Activated CD8-positive, alpha-beta memory T cell treated with anti-CD3 and anti-CD28 coated beads, Interleukin-2, amount 50 U/mL, for 1 hour (primary cell): ENCODE measurements at regions not wholly inside any gene's neighbourhood (a gene's known extent, or its start where the extent isn't known, plus 50 kb on each side); places are given as distances from the start of the nearest gene placed in this dataset.

ENCODE experiments used
- DNase-seq: peaks from one replicate; pipeline ENCODE4 v3.0.0-alpha.2; 2020; ENCODE audit errors: extremely low read depth

DNA sequence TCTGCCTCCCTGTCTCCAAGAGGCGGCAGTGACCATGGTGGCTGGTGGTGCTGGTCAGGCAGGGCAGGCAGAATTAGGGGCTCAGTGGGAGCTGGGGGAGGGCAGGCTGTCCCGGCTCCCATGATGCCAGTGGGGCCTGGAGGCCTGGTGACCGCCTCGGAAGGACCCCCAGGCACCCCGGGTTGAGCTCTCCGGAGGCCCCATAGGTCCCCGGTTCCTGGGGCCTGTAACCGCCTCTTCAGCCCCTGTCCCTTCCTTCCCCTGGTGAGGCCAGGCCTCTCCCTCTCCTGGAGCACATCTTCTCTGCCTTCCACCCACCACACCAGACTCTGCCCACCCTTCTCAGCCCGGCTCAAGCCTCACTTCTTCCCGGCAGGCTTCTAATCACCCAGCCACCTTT lies 117.7 kb upstream of the GSC start:
- no peak for DNase-seq

DNA sequence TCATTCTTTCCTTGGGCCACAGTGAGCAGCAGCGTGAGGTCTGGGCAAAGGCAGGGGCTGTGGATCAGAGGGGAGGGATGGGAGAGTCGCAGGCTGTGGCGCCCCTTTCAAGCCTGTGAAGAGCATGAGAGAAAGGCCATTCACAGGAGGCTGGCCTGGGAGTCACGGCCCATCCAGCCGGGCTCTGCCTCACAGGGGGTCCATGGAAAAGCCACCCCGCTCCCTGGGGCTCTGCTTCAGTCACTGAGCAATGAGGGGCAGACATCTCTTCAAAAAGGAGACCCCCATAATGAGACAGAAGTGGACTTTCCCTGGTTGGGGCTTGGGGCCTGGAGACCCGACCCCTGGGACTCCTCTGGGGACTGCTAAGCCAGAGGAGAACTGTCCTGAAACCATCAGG lies 117.0 kb upstream of the GSC start:
- DNase-seq, result no peak

DNA sequence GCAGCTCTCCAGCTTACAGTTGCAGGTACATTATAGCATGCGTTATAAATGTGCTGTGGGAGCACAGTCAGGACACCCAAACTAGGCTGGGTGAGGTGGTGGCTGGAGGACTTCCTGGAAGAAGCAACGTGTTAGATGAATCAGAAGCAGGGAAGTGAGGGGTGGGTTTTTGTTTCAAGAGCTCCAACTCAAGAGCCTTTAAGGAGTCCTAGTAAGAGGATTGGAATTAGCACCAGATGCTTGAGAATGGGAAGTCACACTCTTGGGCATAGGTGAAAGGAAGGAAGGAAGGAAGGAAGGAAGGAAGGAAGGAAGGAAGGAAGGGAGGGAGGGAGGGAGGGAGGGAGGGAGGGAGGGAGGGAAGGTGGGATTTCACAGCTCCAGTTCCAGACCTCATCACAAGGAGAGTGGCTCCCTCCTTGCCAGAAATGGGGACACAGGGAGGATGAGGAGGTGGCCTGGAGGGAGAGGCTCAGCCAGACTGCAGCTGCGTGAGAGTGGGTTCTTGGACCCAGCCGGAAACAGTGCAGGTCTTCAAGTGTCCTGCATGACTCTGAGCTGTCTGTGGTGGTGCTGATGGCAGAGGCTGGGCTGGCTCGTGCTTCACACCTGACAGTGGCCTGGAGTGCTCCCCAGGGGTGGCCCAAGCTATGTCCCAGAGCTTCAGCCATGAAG lies 115.7 kb upstream of the GSC start:
- no peak for DNase-seq

DNA sequence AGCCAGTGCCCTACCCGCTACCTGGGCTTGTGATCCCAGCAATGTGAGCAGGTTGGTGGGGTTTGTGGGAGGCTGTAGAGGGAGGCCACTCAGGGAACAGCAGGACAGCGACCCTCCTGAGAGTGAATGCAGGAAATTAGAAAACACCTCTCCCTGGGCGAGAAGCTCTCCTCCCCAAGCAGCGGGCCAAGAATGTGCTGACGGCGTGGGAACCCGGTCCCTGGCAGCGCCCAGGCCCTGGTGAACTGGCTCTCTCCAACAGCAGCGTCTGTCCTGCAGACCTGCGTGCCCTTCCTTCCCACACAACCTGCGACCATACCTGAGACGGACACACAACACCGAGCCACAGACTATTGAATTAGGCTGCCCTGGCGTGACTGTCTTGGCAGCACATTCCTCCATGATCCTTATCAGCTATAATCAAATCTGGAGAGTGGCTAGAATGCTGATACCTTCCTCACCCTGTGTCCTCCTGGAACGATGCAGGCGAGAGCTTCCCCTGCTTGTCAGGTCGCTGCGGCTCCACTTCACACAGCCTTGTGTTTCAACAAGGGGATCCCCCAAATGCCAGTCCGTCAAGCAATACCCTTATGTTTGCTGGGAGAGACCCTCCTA lies 114.8 kb upstream of the GSC start:
- no peak for DNase-seq

DNA sequence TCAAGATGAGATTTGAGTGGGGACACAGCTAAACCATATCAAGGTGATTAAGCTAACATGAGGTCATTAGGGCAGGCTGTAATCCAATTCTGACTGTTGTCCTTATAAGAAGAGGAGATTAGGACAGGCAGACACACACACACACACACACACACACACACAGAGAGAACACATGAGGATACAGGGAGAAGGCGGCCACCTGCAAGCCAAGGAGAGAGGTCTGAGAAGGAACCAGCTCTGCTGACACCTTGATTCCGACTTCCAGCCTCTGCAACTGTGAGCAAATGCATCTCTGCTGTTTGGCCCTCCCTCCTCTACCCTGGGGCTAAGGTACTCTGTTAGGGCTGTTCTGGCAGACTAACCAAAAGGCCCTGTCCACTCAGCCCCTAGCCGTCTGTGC lies 112.5 kb upstream of the GSC start:
- DNase-seq, result no peak

DNA sequence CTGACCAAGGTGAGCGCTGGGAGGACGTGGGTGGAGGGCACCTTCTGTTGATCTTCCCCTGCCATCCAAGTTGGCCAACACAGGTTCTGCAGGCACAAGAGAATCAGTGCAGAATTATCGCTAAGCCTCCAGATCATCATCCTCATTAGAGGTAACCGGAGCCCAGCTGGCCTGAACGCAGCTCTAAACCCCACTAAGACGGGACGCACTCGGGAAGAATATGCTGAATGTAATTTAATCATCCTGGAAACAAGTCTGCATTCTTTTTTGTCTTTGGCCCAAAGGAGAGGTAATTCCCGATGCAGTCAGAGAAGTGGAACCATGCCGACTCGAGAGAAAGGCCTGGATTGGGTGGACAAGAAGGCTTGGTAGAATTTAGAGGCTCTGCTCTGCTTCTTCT lies 111.0 kb upstream of the GSC start:
- no peak for DNase-seq

DNA sequence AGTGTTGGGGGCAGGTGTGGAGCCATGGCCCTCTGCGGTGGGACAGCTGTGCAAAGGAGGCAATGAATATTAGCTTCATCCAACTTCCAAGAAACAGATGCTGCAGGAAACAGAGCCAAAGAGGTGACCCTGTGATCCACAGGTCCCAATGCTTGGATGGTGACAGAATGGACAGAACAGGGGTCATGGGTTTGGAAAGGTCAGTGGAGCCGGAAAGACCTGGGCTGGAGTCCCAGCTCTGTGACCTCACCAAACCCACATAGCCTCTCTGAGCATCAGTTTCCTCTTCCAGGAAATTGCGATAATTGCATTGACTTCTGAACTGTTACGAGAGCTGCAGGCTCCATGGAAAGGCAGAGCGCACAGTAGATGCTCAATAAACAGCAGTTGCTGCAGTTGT lies 110.2 kb upstream of the GSC start:
- no peak for DNase-seq

DNA sequence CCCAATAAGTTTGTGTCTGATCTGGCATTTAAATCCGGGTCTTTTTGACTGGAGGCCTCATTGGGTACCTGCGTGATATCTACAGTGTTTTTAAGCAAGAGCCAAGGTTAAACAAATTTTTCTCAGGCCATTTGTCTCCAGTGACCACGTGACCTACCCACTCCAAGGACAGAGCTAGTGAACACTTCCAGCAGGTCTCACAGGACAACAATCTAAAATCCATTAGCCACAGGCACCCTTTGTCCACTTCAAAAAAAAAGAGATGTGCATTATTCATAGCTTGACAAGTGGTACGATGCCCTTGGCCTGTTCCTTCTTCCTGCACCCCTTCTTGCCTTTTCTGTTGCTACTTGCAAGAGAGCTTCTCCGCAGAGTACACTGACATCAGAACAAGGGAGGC lies 109.6 kb upstream of the GSC start:
- no peak for DNase-seq

DNA sequence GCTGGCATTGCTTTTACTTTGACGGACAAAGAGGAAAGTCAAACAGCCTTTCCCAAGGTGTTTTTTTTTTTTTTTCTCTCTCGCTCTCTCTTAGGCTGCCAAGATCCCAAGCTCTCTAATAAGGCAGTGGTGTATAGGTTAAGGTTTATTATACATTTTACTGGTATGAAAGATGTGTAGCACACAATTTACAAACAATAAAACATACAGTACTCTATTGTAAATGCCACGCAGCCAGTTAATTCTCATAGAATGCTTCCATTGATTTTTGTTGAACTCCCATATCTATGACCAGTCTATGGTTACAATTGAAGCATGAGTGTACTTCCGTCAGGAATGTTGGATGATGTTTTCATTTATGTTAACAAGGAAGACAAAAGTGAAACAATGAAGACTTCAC lies 106.4 kb upstream of the GSC start:
- DNase-seq, result no peak

DNA sequence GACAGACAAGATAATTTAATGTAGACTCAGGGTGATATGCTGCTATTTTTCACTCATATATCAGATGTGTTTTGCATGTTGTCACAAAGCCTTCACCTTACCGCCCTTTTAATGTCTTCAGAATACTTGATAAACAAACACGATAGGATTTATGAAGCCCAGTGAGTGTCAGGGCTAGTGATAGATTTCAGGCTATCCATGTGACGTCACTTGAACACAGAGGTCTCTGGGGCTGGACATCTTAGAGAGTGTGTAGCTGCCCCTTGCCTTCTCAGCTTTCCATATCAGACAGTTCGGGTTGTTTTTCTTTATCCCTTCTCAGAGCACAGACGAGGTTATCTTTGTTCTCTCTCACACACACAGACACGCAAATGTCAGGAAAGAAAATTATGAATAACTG lies 105.3 kb upstream of the GSC start:
- DNase-seq, result no peak

DNA sequence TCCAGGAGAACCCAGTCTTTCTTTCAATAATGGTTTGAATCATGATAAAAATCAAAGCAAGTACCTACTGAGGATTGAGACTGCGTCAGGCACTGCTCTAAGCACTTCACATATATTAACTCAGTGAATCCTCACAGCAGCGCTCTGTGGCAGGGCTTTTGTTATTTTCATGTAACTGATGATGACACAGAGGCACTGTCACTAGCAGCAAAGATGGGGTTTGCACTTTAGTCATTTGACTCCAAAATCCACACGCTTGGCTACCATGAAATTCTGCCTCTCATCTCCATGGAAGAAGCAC lies 98.8 kb upstream of the GSC start:
- no peak for DNase-seq

DNA sequence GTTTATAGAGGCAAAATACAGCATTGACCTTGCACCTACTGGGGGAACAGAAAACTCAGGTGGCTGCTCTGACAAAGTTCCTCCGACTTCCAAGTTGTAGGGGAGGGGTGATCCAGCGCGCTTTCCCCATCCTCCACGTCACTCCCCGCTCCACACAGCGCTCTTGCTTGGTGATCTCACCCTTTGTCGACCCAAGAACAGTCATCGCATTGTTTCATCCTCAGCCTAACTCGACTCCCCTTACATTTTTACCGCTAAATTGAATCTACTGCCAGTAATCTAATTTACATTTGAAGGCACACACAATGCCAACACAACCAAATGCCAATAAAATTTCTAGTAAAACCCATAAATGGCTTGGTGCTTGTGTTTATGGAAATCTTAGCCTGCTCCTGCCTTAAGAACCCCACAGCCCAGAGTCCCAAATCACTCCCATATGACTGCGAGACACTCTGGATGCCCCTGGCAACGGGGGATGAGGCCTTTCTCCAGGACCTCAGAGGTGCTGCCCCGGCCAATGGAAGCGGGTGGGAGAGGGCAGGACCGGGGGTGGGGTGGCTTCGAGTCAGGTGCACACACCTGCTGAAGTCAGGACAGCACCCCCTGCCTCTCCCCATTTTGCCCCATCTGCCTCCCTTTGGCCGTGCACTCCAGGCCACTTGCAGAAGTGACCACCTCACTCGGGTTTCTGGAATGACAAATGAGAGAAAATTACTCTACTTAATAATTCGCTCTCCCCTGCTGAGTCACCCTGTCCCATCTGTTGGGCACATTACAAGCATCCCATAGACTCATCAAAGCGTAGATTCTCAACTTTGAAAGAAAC lies 98.2 kb upstream of the GSC start:
- no peak for DNase-seq

DNA sequence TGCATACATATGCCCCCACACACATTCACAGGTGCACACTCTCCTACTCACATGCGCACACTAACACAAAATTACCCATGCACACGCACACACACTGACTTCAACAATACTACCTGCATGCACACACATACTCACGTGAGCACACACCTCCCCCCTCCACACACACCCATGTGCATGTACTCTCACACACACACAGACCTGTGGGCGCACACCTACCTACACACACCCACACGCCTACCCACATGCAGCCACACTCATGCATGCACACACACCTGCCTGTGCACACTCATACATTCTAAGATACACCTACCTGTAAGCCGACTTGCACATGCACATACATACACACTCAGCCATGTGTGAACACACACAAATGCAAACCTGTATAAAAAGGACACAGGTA lies 97.3 kb upstream of the GSC start:
- DNase-seq, result no peak

DNA sequence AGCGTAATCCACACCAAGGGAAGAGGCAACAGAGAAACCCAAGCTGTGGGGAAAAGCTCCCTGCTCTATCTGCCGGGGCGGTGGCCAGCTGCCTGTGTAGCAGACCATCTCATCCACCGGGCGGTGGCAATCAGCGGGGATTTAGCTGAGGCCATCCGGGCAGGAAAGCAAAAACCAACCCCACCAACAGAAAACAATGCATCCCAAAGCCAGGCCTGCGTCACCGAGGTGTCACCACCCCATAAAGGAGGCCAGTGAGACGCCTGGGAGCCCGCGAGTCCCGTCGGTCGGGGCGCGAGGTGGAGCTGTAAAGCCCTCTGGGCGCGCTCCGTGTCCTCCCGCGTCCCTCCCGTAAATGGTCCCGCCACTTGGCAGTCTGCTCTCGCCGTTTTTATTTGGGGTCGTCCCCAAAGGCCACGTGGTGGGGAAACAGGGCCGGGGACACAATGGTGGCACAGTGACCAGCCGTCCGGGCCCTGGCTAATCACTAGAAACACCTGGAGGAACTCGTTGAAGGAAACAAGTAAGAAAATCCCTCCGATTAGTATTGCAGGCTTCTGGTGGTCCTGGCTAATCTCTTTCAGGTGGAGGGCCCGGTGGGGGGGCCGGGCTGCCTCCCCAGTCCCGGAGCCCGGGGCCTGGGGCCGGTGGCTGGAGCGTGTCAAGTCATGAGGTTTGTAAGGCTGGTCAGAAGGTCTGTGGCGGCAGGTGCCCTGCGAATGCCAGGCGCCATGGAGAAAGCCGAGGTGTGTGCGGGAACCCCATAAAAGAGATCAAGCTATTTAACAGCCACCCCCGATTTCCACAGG lies 94.7 kb upstream of the GSC start:
- DNase-seq, result no peak

DNA sequence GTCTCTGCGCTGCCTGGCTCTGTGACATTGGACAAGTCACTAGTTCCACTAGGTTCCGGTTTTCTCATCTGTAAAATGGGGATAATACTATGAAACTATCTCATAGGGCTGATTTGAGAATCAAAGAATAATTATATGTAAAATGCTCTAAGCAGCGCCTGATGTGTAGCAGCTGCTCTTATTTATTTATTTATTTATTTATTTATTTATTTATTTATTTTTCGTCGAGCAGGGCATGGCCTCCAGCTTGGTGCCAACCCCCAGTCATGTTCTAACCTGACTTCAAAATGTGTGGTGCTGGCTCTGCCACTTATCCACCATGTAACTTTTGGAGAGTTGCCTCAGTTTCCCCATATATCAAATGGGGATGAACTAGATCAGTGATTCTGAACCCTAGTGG lies 93.5 kb upstream of the GSC start:
- no peak for DNase-seq

DNA sequence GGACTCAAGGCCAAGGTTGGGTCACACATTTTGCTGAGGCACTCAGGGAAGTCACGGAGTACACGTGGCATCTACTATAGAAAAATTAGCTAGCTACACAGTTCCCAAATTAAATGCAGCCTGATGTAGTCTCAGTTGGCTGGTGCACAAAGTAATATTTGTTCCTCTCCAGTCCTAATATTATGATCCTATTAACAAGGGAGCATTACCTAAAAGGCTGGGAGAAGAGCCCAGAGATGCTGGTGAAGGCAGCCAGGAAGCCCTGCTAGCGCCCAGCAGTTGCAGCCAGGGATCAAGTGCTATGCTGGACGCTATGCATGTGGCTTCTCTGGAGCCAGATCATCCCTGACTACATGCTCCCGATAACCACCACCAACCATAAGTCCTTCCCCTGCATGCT lies 88.0 kb upstream of the GSC start:
- DNase-seq, result no peak

DNA sequence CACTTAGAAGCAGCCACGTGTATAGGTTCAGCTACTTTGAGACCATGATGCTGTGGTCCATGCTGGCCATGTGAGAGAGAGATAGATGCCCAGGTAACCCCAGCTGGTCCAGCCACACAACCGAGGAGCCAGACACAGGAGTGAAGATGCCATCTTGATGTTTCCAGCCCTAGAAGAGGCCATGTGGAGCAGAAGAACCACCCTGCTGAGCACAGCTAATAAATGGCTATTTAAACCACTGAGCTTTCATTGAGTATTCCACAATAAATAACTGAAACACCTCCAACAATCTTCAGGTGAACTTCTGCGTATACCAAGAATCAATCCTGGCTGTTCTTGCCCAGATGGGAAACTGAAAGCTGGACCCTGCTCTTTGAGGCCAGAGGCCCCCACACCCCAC lies 84.0 kb upstream of the GSC start:
- no peak for DNase-seq

DNA sequence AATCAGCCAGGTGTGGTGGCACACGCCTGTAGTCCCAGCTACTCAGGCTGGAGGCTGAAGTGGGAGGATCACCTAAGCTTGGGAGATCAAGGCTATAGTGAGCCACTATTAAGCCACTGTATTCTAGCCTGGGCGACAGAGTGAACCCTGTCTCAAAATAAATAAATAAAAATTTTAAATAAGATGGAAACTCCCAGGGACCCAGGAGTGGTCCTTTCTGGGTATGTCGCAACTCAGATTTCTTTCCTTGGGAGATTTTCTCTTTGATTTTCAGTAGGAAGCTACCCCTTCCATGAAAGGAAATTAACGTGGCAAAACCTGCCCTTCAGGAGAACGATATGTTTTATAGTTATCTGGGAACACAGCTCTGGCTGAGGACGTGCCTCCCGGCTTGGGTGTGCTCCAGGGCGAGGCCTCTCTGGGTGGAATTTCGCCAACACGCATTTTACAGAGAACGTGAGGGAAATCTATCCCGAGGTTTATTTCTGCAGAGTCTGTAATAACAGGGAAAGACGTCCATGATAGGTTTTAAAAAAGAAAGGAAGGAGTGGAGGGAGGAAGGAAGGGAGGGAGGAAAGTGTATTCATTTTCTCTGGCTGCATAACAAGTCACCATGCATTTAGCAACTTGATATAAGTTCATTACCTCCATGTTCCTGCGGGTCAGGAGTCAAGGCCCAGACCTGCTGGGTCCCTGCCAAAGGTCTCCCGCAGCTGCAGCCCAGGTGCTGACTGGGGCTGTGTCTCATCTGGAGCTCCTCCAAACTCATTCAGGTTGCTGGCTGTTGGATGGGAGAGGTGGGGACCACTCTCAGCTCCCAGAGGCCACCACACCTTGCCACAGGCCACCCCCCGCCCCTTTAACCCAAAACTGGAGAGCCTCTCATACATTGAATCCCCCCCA lies 80.6 kb upstream of the GSC start:
- DNase-seq, result no peak

DNA sequence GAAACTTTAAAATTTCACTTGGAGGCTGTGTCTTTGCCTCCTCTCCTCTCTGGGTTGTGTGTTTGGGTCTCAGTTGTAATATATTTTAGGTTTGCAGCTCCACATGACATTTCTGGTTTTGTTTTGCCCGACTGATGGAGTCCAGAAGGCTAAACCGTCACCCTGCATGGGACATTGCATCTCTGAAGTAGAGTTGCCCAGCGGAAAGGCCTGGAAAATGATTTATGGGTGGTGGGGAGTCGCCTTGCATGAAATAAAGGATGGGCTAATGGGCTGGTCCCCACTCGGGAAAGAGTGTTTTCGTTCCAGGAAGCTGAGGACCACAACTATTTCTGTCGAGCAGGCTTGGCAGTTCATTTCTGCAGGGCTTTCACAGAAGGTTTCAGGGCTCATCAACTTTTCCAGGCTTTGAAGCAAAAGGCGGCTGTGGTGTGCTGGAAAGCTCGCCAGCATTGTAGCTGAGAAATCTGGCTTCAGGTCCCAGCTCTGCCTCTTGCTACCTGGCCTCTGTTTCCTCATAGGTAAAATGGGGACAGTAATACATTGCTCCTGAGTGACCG lies 74.8 kb upstream of the GSC start:
- DNase-seq, result no peak

DNA sequence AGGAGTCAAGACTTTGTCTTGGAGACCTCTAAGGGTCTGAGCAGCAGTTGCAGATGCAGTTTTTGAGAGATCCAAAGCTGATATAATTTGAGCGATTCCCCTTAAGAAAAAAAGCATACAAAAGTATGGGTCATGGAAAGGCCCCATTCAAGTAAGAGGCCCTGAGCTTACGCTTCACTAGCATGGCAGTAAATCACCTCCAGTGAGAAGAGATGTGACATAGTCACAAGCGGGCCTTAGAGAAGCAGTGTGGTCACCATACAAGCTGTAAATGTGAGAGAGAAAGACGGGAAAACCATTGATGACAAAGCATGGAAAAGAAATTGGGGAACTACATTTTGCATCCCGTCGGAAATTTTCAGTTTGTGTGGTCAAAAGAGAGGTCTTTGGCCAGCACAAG lies 70.6 kb upstream of the GSC start:
- DNase-seq, result no peak

DNA sequence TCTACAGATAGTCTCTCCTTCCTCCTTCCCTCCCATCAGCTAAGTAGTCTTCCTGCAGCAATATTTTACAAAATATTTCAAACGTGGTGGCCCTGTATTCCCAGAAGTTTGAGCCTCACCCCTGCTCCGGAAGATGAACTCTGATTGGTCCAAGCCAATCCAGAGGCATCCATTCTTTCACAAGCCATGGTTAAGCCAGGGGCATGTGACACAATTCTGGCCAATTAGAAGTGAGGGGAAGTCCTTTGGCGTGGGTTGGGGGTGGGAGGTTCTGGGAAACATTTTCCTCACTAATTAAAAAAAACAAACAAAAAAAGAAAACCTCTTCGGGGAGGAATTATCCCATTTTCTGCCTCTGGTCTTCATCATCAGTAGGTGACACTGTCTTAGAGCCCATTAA lies 69.4 kb upstream of the GSC start:
- DNase-seq, result no peak
